ENCODE measurements at regions not wholly inside any gene's neighbourhood (a gene's known extent, or its start where the extent isn't known, plus 50 kb on each side); places are given as distances from the start of the nearest gene placed in this dataset.

GRCh38 chr10:77689339-77689738, 51.7 kb upstream of the KCNMA1 start:
- DNase-seq (no peak), ATAC-seq (replicated peaks in 1 of 4) (no peak)
- H3K27me3 Mint-ChIP-seq, result peaks cover 20 to 42% of the 10 kb centered on the region in 2 donors
- H3K9me3 ChIP-seq, result no peaks in the 10 kb centered on the region
- no peaks in the 10 kb centered on the region for H3K4me1 ChIP-seq (ENCODE audit: control insufficient read depth in 1 of 2, extremely low read depth in 1 of 2, insufficient read depth in 2 of 2, low read length in 2 of 2)
- H3K4me1 Mint-ChIP-seq, result no peaks in the 10 kb centered on the region
- CTCF ChIA-PET, result interaction anchor here in 1 of 2 donors (0.6 to 0.7 kb wide), 3 partner anchors 10 to 1771 kb away, joined by 3 to 4 read pairs (median 3); no protein-coding TSS in a partner anchor
- no peaks in the 10 kb centered on the region for H3K36me3 Mint-ChIP-seq
- WGBS (ENCODE audit: insufficient coverage), result 67% methylated on average over 3 of the region's 5 CpGs
- H3K27me3 ChIP-seq (replicated peaks in 1 of 2; ENCODE audit: control insufficient read depth in 2 of 2, extremely low read depth in 1 of 2, insufficient read depth in 2 of 2, low read length in 1 of 2), result peaks cover 0 to 7% of the 10 kb centered on the region in 2 experiments
- H3K36me3 ChIP-seq (ENCODE audit: control insufficient read depth in 2 of 2, extremely low read depth in 1 of 2, insufficient read depth in 1 of 2, low read length in 1 of 2), result no peaks in the 10 kb centered on the region
- H3K27ac Mint-ChIP-seq, result no peak overlapping the region
- H3K9me3 Mint-ChIP-seq, result no peaks in the 10 kb centered on the region
- no peak overlapping the region for H3K4me3 ChIP-seq (ENCODE audit: control insufficient read depth in 1 of 2, extremely low read depth in 1 of 2, low read length in 1 of 2)
- POLR2A ChIA-PET, result no interaction called here
- H3K4me3 Mint-ChIP-seq, result no peak overlapping the region
- H3K27ac ChIP-seq (ENCODE audit: low read length), result no peak overlapping the region

GRCh38 chr10:77687621-77688020, 50.0 kb upstream of the KCNMA1 start:
- Mint-ChIP-seq H3K9me3 (no peaks in the 10 kb centered on the region), H3K27me3 (peaks cover 26 to 41% of the 10 kb centered on the region in 2 donors), H3K4me3 (no peak overlapping the region), H3K36me3 (no peaks in the 10 kb centered on the region), H3K4me1 (no peaks in the 10 kb centered on the region), H3K27ac (no peak overlapping the region)
- DNase-seq (no peak), ATAC-seq (replicated peaks in 1 of 4) (no peak)
- CTCF ChIA-PET, result no interaction called here
- WGBS (ENCODE audit: insufficient coverage), result 25% methylated on average over 1 of the region's 2 CpGs
- H3K27ac ChIP-seq (ENCODE audit: low read length), result no peak overlapping the region
- no peaks in the 10 kb centered on the region for H3K4me1 ChIP-seq (ENCODE audit: control insufficient read depth in 1 of 2, extremely low read depth in 1 of 2, insufficient read depth in 2 of 2, low read length in 2 of 2)
- no peaks in the 10 kb centered on the region for H3K36me3 ChIP-seq (ENCODE audit: control insufficient read depth in 2 of 2, extremely low read depth in 1 of 2, insufficient read depth in 1 of 2, low read length in 1 of 2)
- H3K9me3 ChIP-seq, result no peaks in the 10 kb centered on the region
- peaks cover 0 to 9% of the 10 kb centered on the region in 2 experiments for H3K27me3 ChIP-seq (replicated peaks in 1 of 2; ENCODE audit: control insufficient read depth in 2 of 2, extremely low read depth in 1 of 2, insufficient read depth in 2 of 2, low read length in 1 of 2)
- POLR2A ChIA-PET, result no interaction called here
- H3K4me3 ChIP-seq (ENCODE audit: control insufficient read depth in 1 of 2, extremely low read depth in 1 of 2, low read length in 1 of 2), result no peak overlapping the region
